ENCODE measurements at regions not wholly inside any gene's neighbourhood (a gene's known extent, or its start where the extent isn't known, plus 50 kb on each side); places are given as distances from the start of the nearest gene placed in this dataset.

DNA sequence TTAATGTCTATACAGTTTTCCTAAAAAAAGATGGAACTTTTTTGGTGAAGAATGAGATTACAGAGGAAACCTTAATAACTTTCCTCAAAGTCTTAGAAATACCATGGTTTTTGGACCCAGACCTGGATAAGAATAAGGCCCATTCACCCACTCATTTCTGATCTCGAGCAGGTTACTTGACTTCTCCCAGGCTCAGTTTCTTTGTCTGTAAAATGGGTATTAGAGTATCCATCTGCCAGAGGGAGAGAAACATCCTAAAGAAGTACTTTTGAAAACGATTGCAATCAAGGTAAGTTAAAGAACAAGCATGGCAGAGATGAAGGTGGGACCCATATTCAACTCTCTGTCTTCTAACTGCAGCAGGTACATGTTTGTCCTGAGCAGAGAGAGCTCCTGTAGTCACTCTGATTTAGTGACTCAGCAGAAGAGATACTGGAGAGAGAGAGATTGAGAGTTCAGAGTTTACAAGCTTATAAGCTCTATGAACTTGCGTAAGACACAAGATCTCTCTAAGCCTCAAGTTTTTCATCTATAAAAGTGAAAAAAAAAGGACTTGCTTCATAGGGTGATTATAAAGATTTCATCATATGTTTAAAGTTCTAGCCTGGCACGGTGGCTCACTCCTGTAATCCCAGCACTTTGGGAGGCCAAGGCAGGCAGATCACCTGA, 379.4 kb upstream of the SGCD start:
- TF ChIP-seq, protein P1, sequence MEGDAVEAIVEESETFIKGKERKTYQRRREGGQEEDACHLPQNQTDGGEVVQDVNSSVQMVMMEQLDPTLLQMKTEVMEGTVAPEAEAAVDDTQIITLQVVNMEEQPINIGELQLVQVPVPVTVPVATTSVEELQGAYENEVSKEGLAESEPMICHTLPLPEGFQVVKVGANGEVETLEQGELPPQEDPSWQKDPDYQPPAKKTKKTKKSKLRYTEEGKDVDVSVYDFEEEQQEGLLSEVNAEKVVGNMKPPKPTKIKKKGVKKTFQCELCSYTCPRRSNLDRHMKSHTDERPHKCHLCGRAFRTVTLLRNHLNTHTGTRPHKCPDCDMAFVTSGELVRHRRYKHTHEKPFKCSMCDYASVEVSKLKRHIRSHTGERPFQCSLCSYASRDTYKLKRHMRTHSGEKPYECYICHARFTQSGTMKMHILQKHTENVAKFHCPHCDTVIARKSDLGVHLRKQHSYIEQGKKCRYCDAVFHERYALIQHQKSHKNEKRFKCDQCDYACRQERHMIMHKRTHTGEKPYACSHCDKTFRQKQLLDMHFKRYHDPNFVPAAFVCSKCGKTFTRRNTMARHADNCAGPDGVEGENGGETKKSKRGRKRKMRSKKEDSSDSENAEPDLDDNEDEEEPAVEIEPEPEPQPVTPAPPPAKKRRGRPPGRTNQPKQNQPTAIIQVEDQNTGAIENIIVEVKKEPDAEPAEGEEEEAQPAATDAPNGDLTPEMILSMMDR (conservative IDR thresholded peaks at IDR 0.05) = no peak
- TF ChIP-seq EZH2 (IDR thresholded peaks at IDR 0.05; ENCODE audit: low read depth) = no peak

All from PC-9 (cell line).